ENCODE measurements at regions not wholly inside any gene's neighbourhood (a gene's known extent, or its start where the extent isn't known, plus 50 kb on each side); places are given as distances from the start of the nearest gene placed in this dataset.

DNA sequence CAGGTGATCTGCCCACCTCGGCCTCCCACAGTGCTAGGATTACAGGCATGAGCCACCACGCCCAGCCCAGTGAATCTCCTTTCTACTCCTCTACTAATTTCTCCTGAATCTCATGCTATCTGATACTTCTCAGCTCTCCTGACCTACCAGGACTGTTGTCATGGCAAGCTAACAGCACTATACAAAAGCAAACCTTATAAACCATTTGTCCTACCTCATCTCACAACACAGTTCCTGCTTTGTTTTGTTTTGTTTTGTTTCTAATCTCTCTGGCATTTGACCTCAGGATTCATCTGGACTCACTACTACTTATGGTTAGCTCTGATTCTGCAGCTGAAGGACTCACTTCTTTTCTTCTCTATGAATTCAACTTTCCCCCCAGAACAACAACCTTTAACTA lies 734.8 kb downstream of the TLE1 start:
- TF ChIP-seq, protein P1, sequence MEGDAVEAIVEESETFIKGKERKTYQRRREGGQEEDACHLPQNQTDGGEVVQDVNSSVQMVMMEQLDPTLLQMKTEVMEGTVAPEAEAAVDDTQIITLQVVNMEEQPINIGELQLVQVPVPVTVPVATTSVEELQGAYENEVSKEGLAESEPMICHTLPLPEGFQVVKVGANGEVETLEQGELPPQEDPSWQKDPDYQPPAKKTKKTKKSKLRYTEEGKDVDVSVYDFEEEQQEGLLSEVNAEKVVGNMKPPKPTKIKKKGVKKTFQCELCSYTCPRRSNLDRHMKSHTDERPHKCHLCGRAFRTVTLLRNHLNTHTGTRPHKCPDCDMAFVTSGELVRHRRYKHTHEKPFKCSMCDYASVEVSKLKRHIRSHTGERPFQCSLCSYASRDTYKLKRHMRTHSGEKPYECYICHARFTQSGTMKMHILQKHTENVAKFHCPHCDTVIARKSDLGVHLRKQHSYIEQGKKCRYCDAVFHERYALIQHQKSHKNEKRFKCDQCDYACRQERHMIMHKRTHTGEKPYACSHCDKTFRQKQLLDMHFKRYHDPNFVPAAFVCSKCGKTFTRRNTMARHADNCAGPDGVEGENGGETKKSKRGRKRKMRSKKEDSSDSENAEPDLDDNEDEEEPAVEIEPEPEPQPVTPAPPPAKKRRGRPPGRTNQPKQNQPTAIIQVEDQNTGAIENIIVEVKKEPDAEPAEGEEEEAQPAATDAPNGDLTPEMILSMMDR (conservative IDR thresholded peaks at IDR 0.05; ENCODE audit: low read length) = no peak
- TF ChIP-seq EZH2phosphoT487 (IDR thresholded peaks at IDR 0.05; ENCODE audit: borderline replicate concordance) = no peak

Measured in Loucy (cell line).